ENCODE measurements at regions not wholly inside any gene's neighbourhood (a gene's known extent, or its start where the extent isn't known, plus 50 kb on each side); places are given as distances from the start of the nearest gene placed in this dataset.

DNA sequence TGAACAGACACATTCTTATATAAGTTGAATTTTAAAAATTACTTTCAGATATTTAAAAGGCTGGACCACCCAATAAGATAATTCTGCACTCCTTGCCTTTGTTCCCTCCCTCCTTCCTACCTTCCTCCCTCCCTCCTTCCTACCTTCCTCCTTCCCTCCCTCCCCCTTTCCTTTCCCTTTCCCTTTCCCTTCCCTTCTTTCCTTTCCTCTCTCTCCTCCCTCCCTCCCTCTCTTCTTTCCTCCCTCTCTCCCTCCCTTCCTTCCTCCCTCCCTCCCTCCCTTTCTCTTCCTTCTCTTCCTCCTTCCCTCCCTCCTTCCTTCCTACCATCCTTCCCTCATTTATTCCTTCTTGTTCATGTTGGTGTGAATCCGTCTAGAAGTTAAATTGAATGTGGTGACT is 93.0 kb downstream of the ATP6V1G3 start (continued):
- TF ChIP-seq ZNF561 (tag by site-specific recombination; IDR thresholded peaks at IDR 0.05; ENCODE audit: borderline replicate concordance) (no peak), PRDM1 (tag by site-specific recombination; IDR thresholded peaks at IDR 0.05) (peak; percentile 46), ZNF600 (tag by site-specific recombination; IDR thresholded peaks at IDR 0.05) (no peak)
- TF ChIP-seq, protein P1, sequence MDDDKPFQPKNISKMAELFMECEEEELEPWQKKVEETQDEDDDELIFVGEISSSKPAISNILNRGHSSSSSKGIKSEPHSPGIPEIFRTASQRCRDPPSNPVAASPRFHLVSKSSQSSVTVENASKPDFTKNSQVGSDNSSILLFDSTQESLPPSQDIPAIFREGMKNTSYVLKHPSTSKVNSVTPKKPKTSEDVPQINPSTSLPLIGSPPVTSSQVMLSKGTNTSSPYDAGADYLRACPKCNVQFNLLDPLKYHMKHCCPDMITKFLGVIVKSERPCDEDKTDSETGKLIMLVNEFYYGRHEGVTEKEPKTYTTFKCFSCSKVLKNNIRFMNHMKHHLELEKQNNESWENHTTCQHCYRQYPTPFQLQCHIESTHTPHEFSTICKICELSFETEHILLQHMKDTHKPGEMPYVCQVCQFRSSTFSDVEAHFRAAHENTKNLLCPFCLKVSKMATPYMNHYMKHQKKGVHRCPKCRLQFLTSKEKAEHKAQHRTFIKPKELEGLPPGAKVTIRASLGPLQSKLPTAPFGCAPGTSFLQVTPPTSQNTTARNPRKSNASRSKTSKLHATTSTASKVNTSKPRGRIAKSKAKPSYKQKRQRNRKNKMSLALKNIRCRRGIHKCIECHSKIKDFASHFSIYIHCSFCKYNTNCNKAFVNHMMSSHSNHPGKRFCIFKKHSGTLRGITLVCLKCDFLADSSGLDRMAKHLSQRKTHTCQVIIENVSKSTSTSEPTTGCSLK (tag by site-specific recombination; IDR thresholded peaks at IDR 0.05) = no peak

DNA sequence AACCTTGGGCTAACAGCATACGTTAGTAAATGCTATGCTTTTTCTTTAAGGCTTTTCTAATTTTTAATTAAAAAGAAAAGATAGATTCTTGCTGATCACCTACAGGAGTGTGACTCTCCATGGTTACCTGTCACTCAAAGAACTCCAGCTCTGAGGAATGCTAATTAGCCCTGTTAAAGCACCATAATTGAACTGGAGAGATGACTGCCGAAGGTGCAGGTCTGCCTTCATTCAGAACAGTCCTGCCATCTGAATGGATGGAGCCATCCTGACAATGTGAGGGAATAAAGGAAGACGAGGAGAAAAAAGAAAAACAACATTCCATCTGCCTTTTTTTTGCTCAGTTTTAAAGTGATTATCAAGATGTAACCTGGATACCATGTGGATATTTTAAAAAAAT is 94.6 kb downstream of the ATP6V1G3 start:
- CTCF ChIA-PET = interaction anchor here (1.7 kb wide), 1 partner anchor 253 kb away, joined by 4 read pairs; no protein-coding TSS in a partner anchor
- Histone ChIP-seq H3K4me1 (ENCODE audit: control insufficient read depth, insufficient read depth, low read length) (no peaks in the 10 kb centered on the region), H3K27ac (ENCODE audit: extremely low read depth, low read depth, low read length) (no peak overlapping the region), H3K9me3 (ENCODE audit: control insufficient read depth, insufficient read depth, low read depth, low read length) (no peaks in the 10 kb centered on the region), H3K36me3 (ENCODE audit: control insufficient read depth in 2 of 2, insufficient read depth in 1 of 2, low read length in 2 of 2) (no peaks in the 10 kb centered on the region), H3K4me3 (ENCODE audit: low read depth, low read length) (no peak overlapping the region)
- TF ChIP-seq ZNF174 (tag by site-specific recombination; IDR thresholded peaks at IDR 0.05) (no peak), ZNF341 (tag by site-specific recombination; IDR thresholded peaks at IDR 0.05; ENCODE audit: low read depth) (no peak), IKZF3 (tag by site-specific recombination; IDR thresholded peaks at IDR 0.05) (no peak), ZNF521 (tag by site-specific recombination; IDR thresholded peaks at IDR 0.05) (no peak), ZNF121 (tag by site-specific recombination; IDR thresholded peaks at IDR 0.05) (no peak), MEIS1 (CRISPR knock-in tag; IDR thresholded peaks at IDR 0.05; ENCODE audit: borderline replicate concordance) (no peak)
- TF ChIP-seq, protein P2, sequence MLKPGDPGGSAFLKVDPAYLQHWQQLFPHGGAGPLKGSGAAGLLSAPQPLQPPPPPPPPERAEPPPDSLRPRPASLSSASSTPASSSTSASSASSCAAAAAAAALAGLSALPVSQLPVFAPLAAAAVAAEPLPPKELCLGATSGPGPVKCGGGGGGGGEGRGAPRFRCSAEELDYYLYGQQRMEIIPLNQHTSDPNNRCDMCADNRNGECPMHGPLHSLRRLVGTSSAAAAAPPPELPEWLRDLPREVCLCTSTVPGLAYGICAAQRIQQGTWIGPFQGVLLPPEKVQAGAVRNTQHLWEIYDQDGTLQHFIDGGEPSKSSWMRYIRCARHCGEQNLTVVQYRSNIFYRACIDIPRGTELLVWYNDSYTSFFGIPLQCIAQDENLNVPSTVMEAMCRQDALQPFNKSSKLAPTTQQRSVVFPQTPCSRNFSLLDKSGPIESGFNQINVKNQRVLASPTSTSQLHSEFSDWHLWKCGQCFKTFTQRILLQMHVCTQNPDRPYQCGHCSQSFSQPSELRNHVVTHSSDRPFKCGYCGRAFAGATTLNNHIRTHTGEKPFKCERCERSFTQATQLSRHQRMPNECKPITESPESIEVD (tag by site-specific recombination; IDR thresholded peaks at IDR 0.05) = no peak
- POLR2A ChIA-PET = no interaction called here

DNA sequence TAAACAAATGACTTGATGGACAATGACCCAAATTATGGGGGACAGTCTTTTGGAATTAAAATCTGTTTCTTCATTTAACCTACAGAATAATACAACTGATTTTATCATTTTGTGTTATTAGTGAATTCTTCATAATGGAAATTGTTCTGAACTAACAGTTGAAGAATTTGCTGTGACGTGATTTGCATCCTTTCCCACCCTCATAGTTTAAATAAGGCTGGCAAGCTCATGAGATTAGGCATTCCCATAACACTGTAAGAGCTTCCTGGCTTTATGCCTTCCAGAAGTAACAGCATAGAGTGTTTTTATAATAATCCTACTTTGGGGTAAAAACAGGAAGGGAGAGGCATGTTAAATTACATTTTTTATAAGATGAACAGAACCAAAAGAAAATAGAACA is 95.7 kb downstream of the ATP6V1G3 start:
- CTCF ChIA-PET = interaction anchor here (1.7 kb wide), 1 partner anchor 254 kb away, joined by 4 read pairs; no protein-coding TSS in a partner anchor
- Histone ChIP-seq H3K4me1 (ENCODE audit: control insufficient read depth, insufficient read depth, low read length) (no peaks in the 10 kb centered on the region), H3K27ac (ENCODE audit: extremely low read depth, low read depth, low read length) (no peak overlapping the region), H3K36me3 (ENCODE audit: control insufficient read depth in 2 of 2, insufficient read depth in 1 of 2, low read length in 2 of 2) (no peaks in the 10 kb centered on the region), H3K9me3 (ENCODE audit: control insufficient read depth, insufficient read depth, low read depth, low read length) (no peaks in the 10 kb centered on the region), H3K4me3 (ENCODE audit: low read depth, low read length) (no peak overlapping the region)
- TF ChIP-seq SP3 (tag by site-specific recombination; IDR thresholded peaks at IDR 0.05) = no peak
- TF ChIP-seq ZNF121 (tag by site-specific recombination; IDR thresholded peaks at IDR 0.05) = no peak
- TF ChIP-seq, protein P3, sequence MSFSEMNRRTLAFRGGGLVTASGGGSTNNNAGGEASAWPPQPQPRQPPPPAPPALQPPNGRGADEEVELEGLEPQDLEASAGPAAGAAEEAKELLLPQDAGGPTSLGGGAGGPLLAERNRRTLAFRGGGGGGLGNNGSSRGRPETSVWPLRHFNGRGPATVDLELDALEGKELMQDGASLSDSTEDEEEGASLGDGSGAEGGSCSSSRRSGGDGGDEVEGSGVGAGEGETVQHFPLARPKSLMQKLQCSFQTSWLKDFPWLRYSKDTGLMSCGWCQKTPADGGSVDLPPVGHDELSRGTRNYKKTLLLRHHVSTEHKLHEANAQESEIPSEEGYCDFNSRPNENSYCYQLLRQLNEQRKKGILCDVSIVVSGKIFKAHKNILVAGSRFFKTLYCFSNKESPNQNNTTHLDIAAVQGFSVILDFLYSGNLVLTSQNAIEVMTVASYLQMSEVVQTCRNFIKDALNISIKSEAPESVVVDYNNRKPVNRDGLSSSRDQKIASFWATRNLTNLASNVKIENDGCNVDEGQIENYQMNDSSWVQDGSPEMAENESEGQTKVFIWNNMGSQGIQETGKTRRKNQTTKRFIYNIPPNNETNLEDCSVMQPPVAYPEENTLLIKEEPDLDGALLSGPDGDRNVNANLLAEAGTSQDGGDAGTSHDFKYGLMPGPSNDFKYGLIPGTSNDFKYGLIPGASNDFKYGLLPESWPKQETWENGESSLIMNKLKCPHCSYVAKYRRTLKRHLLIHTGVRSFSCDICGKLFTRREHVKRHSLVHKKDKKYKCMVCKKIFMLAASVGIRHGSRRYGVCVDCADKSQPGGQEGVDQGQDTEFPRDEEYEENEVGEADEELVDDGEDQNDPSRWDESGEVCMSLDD (tag by site-specific recombination; IDR thresholded peaks at IDR 0.05) = no peak
- no peak for TF ChIP-seq ZSCAN23 (tag by site-specific recombination; IDR thresholded peaks at IDR 0.05)
- TF ChIP-seq ZNF701 (tag by site-specific recombination; IDR thresholded peaks at IDR 0.05) = no peak
- POLR2A ChIA-PET = no interaction called here
